GM23338 (cell line): ENCODE measurements at regions not wholly inside any gene's neighbourhood (a gene's known extent, or its start where the extent isn't known, plus 50 kb on each side); places are given as distances from the start of the nearest gene placed in this dataset.

ENCODE experiments used
- ATAC-seq: fragments of 200-7000 bp; cut with Tn5 transposase; 3 replicates; pipeline ENCODE4 v1.9.1; 2020
- DNase-seq: peaks from one replicate; pipeline ENCODE4 v3.0.0-alpha.2; 2015; ENCODE audit warnings: low spot score
- H2AFZ ChIP-seq: fragments of 200-600 bp; sonication (generic); 2 replicates; pipeline ENCODE4 v1.8.0; 2016; ENCODE audit warnings: antibody characterized with exemption, mild to moderate bottlenecking, moderate library complexity
- H3F3A ChIP-seq: fragments of 200-600 bp; sonication (generic); replicated peaks from 2 replicates; pipeline ENCODE4 v1.8.0; 2017; ENCODE audit warnings: antibody characterized with exemption, mixed run types, low read depth
- H3K27ac ChIP-seq: fragments of 200-600 bp; sonication (generic); 2 replicates; pipeline ENCODE4 v1.6.1; 2016; ENCODE audit warnings: low read depth
- H3K27me3 ChIP-seq: fragments of 200-600 bp; sonication (generic); 2 replicates; pipeline ENCODE4 v1.8.0; 2016; ENCODE audit warnings: mild to moderate bottlenecking, mixed run types, moderate library complexity; ENCODE audit not compliant: insufficient read depth
- H3K36me3 ChIP-seq: fragments of 200-600 bp; sonication (generic); 2 replicates; pipeline ENCODE4 v1.8.0; 2016; ENCODE audit warnings: mild to moderate bottlenecking; ENCODE audit not compliant: insufficient read depth
- H3K4me1 ChIP-seq: fragments of 200-600 bp; sonication (generic); 2 replicates; pipeline ENCODE4 v1.8.0; 2016; ENCODE audit warnings: mild to moderate bottlenecking, moderate library complexity; ENCODE audit not compliant: insufficient read depth
- H3K4me2 ChIP-seq: fragments of 200-600 bp; sonication (generic); 2 replicates; pipeline ENCODE4 v1.7.1; 2017; ENCODE audit warnings: mixed run types
- H3K4me3 ChIP-seq: fragments of 200-600 bp; sonication (generic); 2 replicates; pipeline ENCODE4 v1.6.1; 2016; ENCODE audit warnings: mixed run types
- H3K79me2 ChIP-seq: fragments of 200-600 bp; sonication (generic); replicated peaks from 2 replicates; pipeline ENCODE4 v1.8.0; 2017; ENCODE audit warnings: mild to moderate bottlenecking; ENCODE audit not compliant: insufficient read depth
- H3K9me2 ChIP-seq: fragments of 200-600 bp; sonication (generic); 2 replicates; pipeline ENCODE4 v1.8.0; 2017; ENCODE audit not compliant: insufficient read depth
- H4K20me1 ChIP-seq: fragments of 200-600 bp; sonication (generic); replicated peaks from 2 replicates; pipeline ENCODE4 v1.8.0; 2017; ENCODE audit warnings: mild to moderate bottlenecking; ENCODE audit not compliant: insufficient read depth
- H3K27ac Mint-ChIP-seq: 2 replicates; pipeline ENCODE4 v1.8.0; 2020; ENCODE audit warnings: inconsistent platforms, mild to moderate bottlenecking, moderate library complexity, mixed read lengths
- H3K27me3 Mint-ChIP-seq: 3 replicates; pipeline ENCODE4 v1.8.0; 2022; ENCODE audit warnings: low read depth, mild to moderate bottlenecking, moderate library complexity, mixed read lengths, inconsistent platforms; ENCODE audit not compliant: insufficient read depth, poor library complexity
- H3K36me3 Mint-ChIP-seq: 3 replicates; pipeline ENCODE4 v1.8.0; 2021; ENCODE audit warnings: low read depth, mild to moderate bottlenecking, inconsistent platforms, moderate library complexity, mixed read lengths
- H3K4me1 Mint-ChIP-seq: 3 replicates; pipeline ENCODE4 v1.8.0; 2020; ENCODE audit warnings: mild to moderate bottlenecking, inconsistent platforms, mixed read lengths
- H3K4me3 Mint-ChIP-seq: 3 replicates; pipeline ENCODE4 v1.8.0; 2021; ENCODE audit warnings: moderate library complexity, mild to moderate bottlenecking, inconsistent platforms, mixed read lengths
- H3K9me3 Mint-ChIP-seq: 3 replicates; pipeline ENCODE4 v1.8.0; 2020; ENCODE audit warnings: moderate library complexity, mild to moderate bottlenecking, inconsistent platforms, mixed read lengths
- ETS1 ChIP-seq: IDR thresholded peaks from 2 replicates; pipeline ENCODE4 v1.6.1; 2016; ENCODE audit warnings: antibody characterized with exemption
- EZH2 ChIP-seq: fragments of 200-600 bp; sonication (generic); IDR thresholded peaks from one replicate; pipeline ENCODE4 v1.8.0; 2017; ENCODE audit warnings: antibody characterized with exemption, mild to moderate bottlenecking, low read depth; ENCODE audit not compliant: unreplicated experiment
- EZH2phosphoT487 ChIP-seq: fragments of 200-600 bp; sonication (generic); IDR thresholded peaks from one replicate; pipeline ENCODE4 v1.8.1; 2018; ENCODE audit warnings: antibody characterized with exemption; ENCODE audit not compliant: unreplicated experiment
- JUNB ChIP-seq: IDR thresholded peaks from one replicate; pipeline ENCODE4 v1.6.1; 2016; ENCODE audit warnings: antibody characterized with exemption; ENCODE audit not compliant: unreplicated experiment
- NANOG ChIP-seq: IDR thresholded peaks from 2 replicates; pipeline ENCODE4 v1.6.1; 2016; ENCODE audit warnings: antibody characterized with exemption, borderline replicate concordance
- REST ChIP-seq: IDR thresholded peaks from one replicate; pipeline ENCODE4 v1.6.1; 2018; ENCODE audit warnings: antibody characterized with exemption; ENCODE audit not compliant: unreplicated experiment
- STAT1 ChIP-seq: IDR thresholded peaks from one replicate; pipeline ENCODE4 v1.6.1; 2016; ENCODE audit warnings: antibody characterized with exemption; ENCODE audit not compliant: unreplicated experiment
- ZNF114 ChIP-seq: fragments of 250-450 bp; sonication (Bioruptor Pico); IDR thresholded peaks from 2 replicates; pipeline ENCODE4 v1.5.0; 2020; ENCODE audit warnings: mild to moderate bottlenecking, moderate library complexity
- ZNF331 ChIP-seq: fragments of 250-450 bp; sonication (Bioruptor Pico); IDR thresholded peaks from 2 replicates; pipeline ENCODE4 v1.5.0; 2020; ENCODE audit warnings: low read depth, mild to moderate bottlenecking, moderate library complexity
- ZNF462 ChIP-seq: fragments of 250-450 bp; sonication (Bioruptor Pico); IDR thresholded peaks from 2 replicates; pipeline ENCODE4 v1.5.0; 2020; ENCODE audit warnings: mild to moderate bottlenecking, moderate library complexity

- Mint-ChIP-seq H3K36me3 (peaks cover 12% of the 10 kb centered on the region; the same call in 2 of the 3 replicates), H3K9me3 (peaks cover 4% of the 10 kb centered on the region; the same call in 2 of the 3 replicates), H3K4me1 (peaks cover 55% of the 10 kb centered on the region), H3K27ac (no peak overlapping the region; the same call in 1 of the 2 replicates), H3K4me3 (no peak overlapping the region), H3K27me3 (no peaks in the 10 kb centered on the region)
- ATAC-seq (no peak), DNase-seq (no peak)
- H3K4me3 ChIP-seq, result no peak overlapping the region
- no peaks in the 10 kb centered on the region for H3K27me3 ChIP-seq
- H2AFZ ChIP-seq, result no peak overlapping the region
- no peak overlapping the region for H3K4me2 ChIP-seq
- peaks cover 27% of the 10 kb centered on the region for H3K4me1 ChIP-seq
- no peaks in the 10 kb centered on the region for H3F3A ChIP-seq
- H3K79me2 ChIP-seq, result peaks cover 29% of the 10 kb centered on the region
- H3K27ac ChIP-seq, result no peak overlapping the region
- TF ChIP-seq ZNF331 (no peak), REST (no peak)
- no peaks in the 10 kb centered on the region; the same call in 1 of the 2 replicates for H4K20me1 ChIP-seq
- no peaks in the 10 kb centered on the region for H3K36me3 ChIP-seq
- peaks cover 6% of the 10 kb centered on the region; the same call in 1 of the 2 replicates for H3K9me2 ChIP-seq
These were observed 327.6 kb downstream of the PRL start for GRCh38 chr6:21969192-21969591.

- Histone ChIP-seq H3K27ac (no peak overlapping the region; the same call in 1 of the 2 replicates), H3K27me3 (no peaks in the 10 kb centered on the region), H3K36me3 (no peaks in the 10 kb centered on the region), H2AFZ (no peak overlapping the region), H3F3A (no peaks in the 10 kb centered on the region), H3K9me2 (peaks cover 6% of the 10 kb centered on the region; the same call in 1 of the 2 replicates), H4K20me1 (no peaks in the 10 kb centered on the region; the same call in 1 of the 2 replicates), H3K4me2 (no peak overlapping the region; the same call in 1 of the 2 replicates), H3K4me1 (peaks cover 20% of the 10 kb centered on the region), H3K4me3 (no peak overlapping the region), H3K79me2 (peaks cover 34% of the 10 kb centered on the region)
- no peaks in the 10 kb centered on the region for H3K27me3 Mint-ChIP-seq
- no peak for DNase-seq
- peaks cover 25% of the 10 kb centered on the region; the same call in 2 of the 3 replicates for H3K36me3 Mint-ChIP-seq
- H3K9me3 Mint-ChIP-seq, result peaks cover 4% of the 10 kb centered on the region; the same call in 2 of the 3 replicates
- H3K4me3 Mint-ChIP-seq, result no peak overlapping the region
- ATAC-seq, result no peak
- no peak overlapping the region for H3K27ac Mint-ChIP-seq
- H3K4me1 Mint-ChIP-seq, result peaks cover 46% of the 10 kb centered on the region
- TF ChIP-seq STAT1, result no peak
- no peak for TF ChIP-seq ZNF331
- no peak for TF ChIP-seq JUNB
- TF ChIP-seq ETS1, result no peak
- no peak for TF ChIP-seq EZH2phosphoT487
- no peak for TF ChIP-seq ZNF114 (CRISPR knock-in tag)
- no peak for TF ChIP-seq ZNF462
- TF ChIP-seq EZH2, result no peak
- TF ChIP-seq NANOG, result no peak
These were observed 326.1 kb downstream of the PRL start for GRCh38 chr6:21970569-21971300.
